ENCODE measurements at regions not wholly inside any gene's neighbourhood (a gene's known extent, or its start where the extent isn't known, plus 50 kb on each side); places are given as distances from the start of the nearest gene placed in this dataset.

- TF ChIP-seq EZH2 (IDR thresholded peaks at IDR 0.05; ENCODE audit: low read length, missing control alignments): no peak
- TF ChIP-seq, protein P1, sequence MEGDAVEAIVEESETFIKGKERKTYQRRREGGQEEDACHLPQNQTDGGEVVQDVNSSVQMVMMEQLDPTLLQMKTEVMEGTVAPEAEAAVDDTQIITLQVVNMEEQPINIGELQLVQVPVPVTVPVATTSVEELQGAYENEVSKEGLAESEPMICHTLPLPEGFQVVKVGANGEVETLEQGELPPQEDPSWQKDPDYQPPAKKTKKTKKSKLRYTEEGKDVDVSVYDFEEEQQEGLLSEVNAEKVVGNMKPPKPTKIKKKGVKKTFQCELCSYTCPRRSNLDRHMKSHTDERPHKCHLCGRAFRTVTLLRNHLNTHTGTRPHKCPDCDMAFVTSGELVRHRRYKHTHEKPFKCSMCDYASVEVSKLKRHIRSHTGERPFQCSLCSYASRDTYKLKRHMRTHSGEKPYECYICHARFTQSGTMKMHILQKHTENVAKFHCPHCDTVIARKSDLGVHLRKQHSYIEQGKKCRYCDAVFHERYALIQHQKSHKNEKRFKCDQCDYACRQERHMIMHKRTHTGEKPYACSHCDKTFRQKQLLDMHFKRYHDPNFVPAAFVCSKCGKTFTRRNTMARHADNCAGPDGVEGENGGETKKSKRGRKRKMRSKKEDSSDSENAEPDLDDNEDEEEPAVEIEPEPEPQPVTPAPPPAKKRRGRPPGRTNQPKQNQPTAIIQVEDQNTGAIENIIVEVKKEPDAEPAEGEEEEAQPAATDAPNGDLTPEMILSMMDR (conservative IDR thresholded peaks at IDR 0.05 in 1 of 2, IDR thresholded peaks at IDR 0.05 in 1 of 2; ENCODE audit: low read depth in 1 of 2, low read length in 2 of 2): no peak
Observed at GRCh38 chr4:149166365-149166764, 649.3 kb downstream of the IQCM start.
